IMR-90 (cell line): ENCODE measurements at regions not wholly inside any gene's neighbourhood (a gene's known extent, or its start where the extent isn't known, plus 50 kb on each side); places are given as distances from the start of the nearest gene placed in this dataset.

Experiments
- BHLHE40 ChIP-seq: fragments of 150-350 bp; IDR thresholded peaks from 2 replicates; pipeline ENCODE4 v1.6.1; 2016; ENCODE audit warnings: mild to moderate bottlenecking, low read depth, low read length
- CHD1 ChIP-seq: IDR thresholded peaks from 2 replicates; pipeline ENCODE4 v1.6.1; 2012; ENCODE audit warnings: low read depth, low read length, improper control_type of control experiment
- CTCF ChIP-seq: conservative IDR thresholded peaks from 2 replicates; pipeline ENCODE4 v1.5.1; 2012; ENCODE audit warnings: mild to moderate bottlenecking, low read depth, low read length, improper control_type of control experiment
- ELK1 ChIP-seq: fragments of 150-350 bp; IDR thresholded peaks from 2 replicates; pipeline ENCODE4 v1.6.1; 2016; ENCODE audit warnings: low read depth, mild to moderate bottlenecking, low read length, moderate library complexity, borderline replicate concordance
- MAFK ChIP-seq: IDR thresholded peaks from 2 replicates; pipeline ENCODE4 v1.6.1; 2012; ENCODE audit warnings: low read depth, low read length, improper control_type of control experiment
- POLR2A ChIP-seq: IDR thresholded peaks from 2 replicates; pipeline ENCODE4 v1.6.1; 2012; ENCODE audit warnings: mild to moderate bottlenecking, low read depth, low read length
- RCOR1 ChIP-seq: IDR thresholded peaks from 2 replicates; pipeline ENCODE4 v1.6.1; 2012; ENCODE audit warnings: mild to moderate bottlenecking, low read length, improper control_type of control experiment; ENCODE audit not compliant: insufficient replicate concordance
- RFX5 ChIP-seq: IDR thresholded peaks from 2 replicates; pipeline ENCODE4 v1.8.0; 2012; ENCODE audit warnings: low read depth, mild to moderate bottlenecking, low read length, moderate library complexity
- SMC3 ChIP-seq: fragments of 150-350 bp; IDR thresholded peaks from 2 replicates; pipeline ENCODE4 v1.6.1; 2016; ENCODE audit warnings: low read depth, mild to moderate bottlenecking, antibody characterized with exemption, low read length, moderate library complexity
- USF2 ChIP-seq: fragments of 150-350 bp; IDR thresholded peaks from 2 replicates; pipeline ENCODE4 v1.6.1; 2017; ENCODE audit warnings: mild to moderate bottlenecking, antibody characterized with exemption, low read length, low read depth

GRCh38 chr15:89405494-89405893, 70.9 kb upstream of the POLG start:
- TF ChIP-seq CHD1 = no peak
- no peak for TF ChIP-seq MAFK
- TF ChIP-seq CTCF = no peak
- TF ChIP-seq BHLHE40 = no peak
- TF ChIP-seq USF2 = no peak
- TF ChIP-seq RFX5 = no peak
- no peak for TF ChIP-seq SMC3
- TF ChIP-seq ELK1 = no peak
- TF ChIP-seq RCOR1 = no peak
- TF ChIP-seq POLR2A = no peak
